Liver (tissue), 3 donors: ENCODE measurements at regions not wholly inside any gene's neighbourhood (a gene's known extent, or its start where the extent isn't known, plus 50 kb on each side); places are given as distances from the start of the nearest gene placed in this dataset.
"Not testable (repeated sequence)": the region's sequence is repeated elsewhere in the genome, so short reads cannot be mapped to it uniquely, and the experiment has no call there.

Experiments used
- EGR1 ChIP-seq, 2 donors: IDR thresholded peaks; 2 replicates each; pipeline ENCODE4 v1.6.1; 2016 to 2018; ENCODE audit warnings: antibody characterized with exemption in 2 of 2, low read depth in 2 of 2
- GABPA ChIP-seq, 2 donors: IDR thresholded peaks in 1 of 2; conservative IDR thresholded peaks in 1 of 2; 2 replicates each; pipeline ENCODE4 v1.6.1; 2016; ENCODE audit warnings: antibody characterized with exemption in 2 of 2, mild to moderate bottlenecking in 1 of 2, moderate library complexity in 1 of 2
- HNF4A ChIP-seq, 2 donors: conservative IDR thresholded peaks; 2 replicates each; pipeline ENCODE4 v1.6.1; 2016; ENCODE audit warnings: antibody characterized with exemption in 2 of 2, mild to moderate bottlenecking in 2 of 2
- JUND ChIP-seq, 2 donors: IDR thresholded peaks; 2 replicates each; pipeline ENCODE4 v1.6.1; 2016; ENCODE audit warnings: antibody characterized with exemption in 2 of 2
- NR2F2 ChIP-seq: IDR thresholded peaks from 2 replicates; pipeline ENCODE4 v1.6.1; 2016; ENCODE audit warnings: antibody characterized with exemption
- RAD21 ChIP-seq, 2 donors: IDR thresholded peaks; 2 replicates each; pipeline ENCODE4 v1.6.1; 2016; ENCODE audit warnings: antibody characterized with exemption in 2 of 2, mild to moderate bottlenecking in 2 of 2
- REST ChIP-seq: IDR thresholded peaks from 2 replicates; pipeline ENCODE4 v1.6.1; 2016; ENCODE audit warnings: antibody characterized with exemption, mild to moderate bottlenecking
- SP1 ChIP-seq: IDR thresholded peaks from 2 replicates; pipeline ENCODE4 v1.6.1; 2018; ENCODE audit warnings: antibody characterized with exemption, mild to moderate bottlenecking
- TAF1 ChIP-seq: conservative IDR thresholded peaks from 2 replicates; pipeline ENCODE4 v1.6.1; 2016; ENCODE audit warnings: antibody characterized with exemption, mild to moderate bottlenecking
- YY1 ChIP-seq: IDR thresholded peaks from 2 replicates; pipeline ENCODE4 v1.6.1; 2016; ENCODE audit warnings: antibody characterized with exemption, mild to moderate bottlenecking
- TF ChIP-seq, protein P1 (sequence below): fragments of 150-350 bp; IDR thresholded peaks from 2 replicates; pipeline ENCODE4 v1.5.1; 2017; ENCODE audit warnings: improper control_type of control experiment, low read depth, low read length; ENCODE audit not compliant: missing input control
- TF ChIP-seq, protein P2 (sequence below): IDR thresholded peaks from 2 replicates; pipeline ENCODE4 v1.6.1; 2016; ENCODE audit warnings: antibody characterized with exemption
- TF ChIP-seq, protein P3 (sequence below): IDR thresholded peaks from 2 replicates; pipeline ENCODE4 v1.6.1; 2016; ENCODE audit warnings: antibody characterized with exemption
- TF ChIP-seq, protein P4 (sequence below): IDR thresholded peaks from 2 replicates; pipeline ENCODE4 v1.6.1; 2016; ENCODE audit warnings: antibody characterized with exemption
- donor health status: healthy.
- donor health status: healthy.

GRCh38 chr1:143792047-143792937 lies 179.5 kb downstream of the FAM72C start:
- TF ChIP-seq, protein P1, sequence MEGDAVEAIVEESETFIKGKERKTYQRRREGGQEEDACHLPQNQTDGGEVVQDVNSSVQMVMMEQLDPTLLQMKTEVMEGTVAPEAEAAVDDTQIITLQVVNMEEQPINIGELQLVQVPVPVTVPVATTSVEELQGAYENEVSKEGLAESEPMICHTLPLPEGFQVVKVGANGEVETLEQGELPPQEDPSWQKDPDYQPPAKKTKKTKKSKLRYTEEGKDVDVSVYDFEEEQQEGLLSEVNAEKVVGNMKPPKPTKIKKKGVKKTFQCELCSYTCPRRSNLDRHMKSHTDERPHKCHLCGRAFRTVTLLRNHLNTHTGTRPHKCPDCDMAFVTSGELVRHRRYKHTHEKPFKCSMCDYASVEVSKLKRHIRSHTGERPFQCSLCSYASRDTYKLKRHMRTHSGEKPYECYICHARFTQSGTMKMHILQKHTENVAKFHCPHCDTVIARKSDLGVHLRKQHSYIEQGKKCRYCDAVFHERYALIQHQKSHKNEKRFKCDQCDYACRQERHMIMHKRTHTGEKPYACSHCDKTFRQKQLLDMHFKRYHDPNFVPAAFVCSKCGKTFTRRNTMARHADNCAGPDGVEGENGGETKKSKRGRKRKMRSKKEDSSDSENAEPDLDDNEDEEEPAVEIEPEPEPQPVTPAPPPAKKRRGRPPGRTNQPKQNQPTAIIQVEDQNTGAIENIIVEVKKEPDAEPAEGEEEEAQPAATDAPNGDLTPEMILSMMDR = not testable (repeated sequence)
- TF ChIP-seq RAD21 (IDR thresholded peaks at IDR 0.05); NR2F2; SP1; TAF1; GABPA (IDR thresholded peaks at IDR 0.05 in 1 of 2, conservative IDR thresholded peaks at IDR 0.05 in 1 of 2); YY1; REST; JUND (IDR thresholded peaks at IDR 0.05); EGR1 (IDR thresholded peaks at IDR 0.05; ENCODE audit: low read depth in 2 of 2); HNF4A (conservative IDR thresholded peaks at IDR 0.05): not testable (repeated sequence)
- TF ChIP-seq, protein P2, sequence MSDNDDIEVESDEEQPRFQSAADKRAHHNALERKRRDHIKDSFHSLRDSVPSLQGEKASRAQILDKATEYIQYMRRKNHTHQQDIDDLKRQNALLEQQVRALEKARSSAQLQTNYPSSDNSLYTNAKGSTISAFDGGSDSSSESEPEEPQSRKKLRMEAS = not testable (repeated sequence)
- TF ChIP-seq, protein P3, sequence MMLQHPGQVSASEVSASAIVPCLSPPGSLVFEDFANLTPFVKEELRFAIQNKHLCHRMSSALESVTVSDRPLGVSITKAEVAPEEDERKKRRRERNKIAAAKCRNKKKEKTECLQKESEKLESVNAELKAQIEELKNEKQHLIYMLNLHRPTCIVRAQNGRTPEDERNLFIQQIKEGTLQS = not testable (repeated sequence)
- TF ChIP-seq, protein P4, sequence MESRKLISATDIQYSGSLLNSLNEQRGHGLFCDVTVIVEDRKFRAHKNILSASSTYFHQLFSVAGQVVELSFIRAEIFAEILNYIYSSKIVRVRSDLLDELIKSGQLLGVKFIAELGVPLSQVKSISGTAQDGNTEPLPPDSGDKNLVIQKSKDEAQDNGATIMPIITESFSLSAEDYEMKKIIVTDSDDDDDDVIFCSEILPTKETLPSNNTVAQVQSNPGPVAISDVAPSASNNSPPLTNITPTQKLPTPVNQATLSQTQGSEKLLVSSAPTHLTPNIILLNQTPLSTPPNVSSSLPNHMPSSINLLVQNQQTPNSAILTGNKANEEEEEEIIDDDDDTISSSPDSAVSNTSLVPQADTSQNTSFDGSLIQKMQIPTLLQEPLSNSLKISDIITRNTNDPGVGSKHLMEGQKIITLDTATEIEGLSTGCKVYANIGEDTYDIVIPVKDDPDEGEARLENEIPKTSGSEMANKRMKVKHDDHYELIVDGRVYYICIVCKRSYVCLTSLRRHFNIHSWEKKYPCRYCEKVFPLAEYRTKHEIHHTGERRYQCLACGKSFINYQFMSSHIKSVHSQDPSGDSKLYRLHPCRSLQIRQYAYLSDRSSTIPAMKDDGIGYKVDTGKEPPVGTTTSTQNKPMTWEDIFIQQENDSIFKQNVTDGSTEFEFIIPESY = not testable (repeated sequence)
